ENCODE measurements at regions not wholly inside any gene's neighbourhood (a gene's known extent, or its start where the extent isn't known, plus 50 kb on each side); places are given as distances from the start of the nearest gene placed in this dataset.

DNA sequence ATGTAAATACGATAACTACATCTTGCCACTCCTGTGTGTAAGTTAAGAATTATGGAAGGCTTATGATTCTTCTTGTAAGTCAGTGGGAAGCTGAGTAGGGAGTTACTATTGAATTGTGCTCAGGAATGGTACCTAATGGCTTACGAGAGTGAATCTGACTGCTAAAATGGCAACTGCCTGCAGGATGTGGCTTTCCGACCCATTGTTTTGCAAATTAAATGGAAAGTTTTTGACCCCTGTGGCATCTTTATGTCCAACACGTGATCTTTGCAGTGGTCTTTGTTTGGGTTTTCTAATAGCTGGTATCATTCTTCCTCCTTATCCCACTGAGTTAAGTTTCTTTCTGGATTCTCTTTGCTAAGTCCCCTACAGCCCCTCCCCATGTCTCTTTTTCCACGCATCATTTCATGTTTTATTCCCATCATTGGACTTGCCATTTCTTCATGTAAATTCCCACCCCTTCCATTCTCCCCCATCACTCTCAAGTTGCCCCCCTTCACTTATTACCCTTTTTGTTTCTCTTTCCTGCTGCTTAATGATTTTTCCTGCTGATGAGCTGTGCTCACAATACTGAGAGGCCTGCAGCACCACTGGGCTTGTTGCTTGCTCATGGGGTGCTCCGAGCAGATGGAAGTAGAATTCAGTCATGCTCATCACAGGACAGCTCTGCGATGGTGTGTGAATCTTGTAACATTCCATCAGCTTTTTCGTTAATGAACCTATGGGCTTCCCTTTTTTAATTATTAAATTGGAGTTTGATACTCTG is 428.2 kb upstream of the IL12A start:
- DNase-seq = no peak

DNA sequence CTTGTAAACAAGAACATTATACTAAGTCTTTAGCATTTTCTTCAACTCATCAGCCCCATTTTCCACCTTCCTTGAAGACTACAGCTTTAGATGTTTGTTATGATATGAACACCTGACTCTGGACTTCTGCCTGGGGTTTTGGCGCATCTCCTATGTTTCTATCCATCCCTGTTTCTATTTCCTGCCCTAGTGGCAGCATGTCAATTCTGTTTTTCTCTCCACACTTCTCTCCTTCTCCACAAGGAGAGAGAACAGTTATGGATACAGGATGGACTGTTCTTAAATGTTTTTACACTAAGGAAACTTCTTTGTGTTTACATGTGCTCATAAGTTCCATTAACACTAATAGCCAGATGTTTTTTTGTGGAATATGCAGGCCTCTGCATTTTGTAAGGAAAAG is 423.3 kb upstream of the IL12A start:
- no peak for DNase-seq

DNA sequence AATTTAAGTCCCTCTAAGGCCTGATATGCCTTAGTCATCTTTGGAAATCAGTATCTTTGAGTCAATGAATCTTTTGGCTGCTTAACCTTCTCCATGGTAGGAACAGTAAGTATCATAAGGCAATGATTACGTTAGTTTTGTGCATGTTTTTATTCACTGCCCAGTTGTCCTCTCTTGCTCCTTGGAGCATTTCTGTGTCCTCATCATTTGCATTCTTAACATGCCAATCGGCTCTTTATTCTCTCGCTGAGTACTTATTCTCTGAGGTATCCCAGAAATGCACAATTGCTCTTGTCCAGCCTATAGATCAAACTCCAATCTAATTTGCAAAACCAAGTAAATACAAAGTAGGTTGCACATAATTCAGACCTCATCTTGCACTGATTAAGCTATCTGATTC is 405.0 kb upstream of the IL12A start:
- no peak for DNase-seq

DNA sequence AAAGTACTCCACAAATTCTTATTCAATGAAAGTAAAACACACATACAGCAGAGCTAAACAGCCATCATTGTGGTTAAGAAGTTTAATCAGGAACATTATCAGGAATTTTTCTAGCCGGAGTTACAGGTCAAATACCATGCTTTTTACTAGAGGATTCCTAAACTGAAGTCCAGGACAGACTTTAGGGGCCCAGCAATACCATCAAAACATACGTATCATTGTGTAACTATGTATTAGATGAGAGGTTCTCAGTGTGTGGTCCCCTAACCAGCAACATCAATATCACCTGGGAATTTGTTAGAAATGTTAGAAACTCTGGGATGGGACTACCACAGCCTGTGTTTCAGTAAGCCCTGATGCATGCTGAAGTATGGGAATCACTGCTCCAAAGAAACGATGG is 404.2 kb upstream of the IL12A start:
- DNase-seq = no peak

DNA sequence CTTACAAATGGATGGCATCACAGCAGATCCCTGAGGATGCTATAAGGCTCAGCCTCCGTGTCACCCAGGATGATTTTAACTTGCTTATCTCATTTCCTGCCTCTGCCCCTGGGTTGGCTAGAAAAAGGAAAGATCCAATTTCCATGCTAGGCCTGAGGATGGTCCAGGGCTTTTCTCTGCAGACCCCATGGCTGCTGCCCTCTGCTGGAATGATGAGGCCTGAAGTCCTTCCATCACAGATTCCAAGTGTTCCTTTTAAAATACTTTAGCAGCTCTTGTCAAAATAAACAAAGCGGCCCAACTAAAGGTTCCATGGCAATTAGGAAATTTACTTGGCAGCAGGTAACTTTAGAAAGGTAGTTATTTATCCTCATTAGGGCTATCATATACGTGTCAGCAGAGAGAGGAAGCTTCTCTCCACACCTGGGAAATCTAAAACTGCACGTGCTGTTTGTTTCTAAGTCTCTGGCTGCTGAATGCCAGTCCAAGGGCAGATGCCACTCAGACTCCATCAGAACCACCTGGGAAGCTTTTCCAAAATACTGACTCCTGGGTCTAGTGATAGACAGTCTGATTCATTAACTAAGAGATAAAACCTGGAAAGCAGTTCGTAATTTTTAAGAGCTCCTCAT is 401.9 kb upstream of the IL12A start:
- no peak for DNase-seq

DNA sequence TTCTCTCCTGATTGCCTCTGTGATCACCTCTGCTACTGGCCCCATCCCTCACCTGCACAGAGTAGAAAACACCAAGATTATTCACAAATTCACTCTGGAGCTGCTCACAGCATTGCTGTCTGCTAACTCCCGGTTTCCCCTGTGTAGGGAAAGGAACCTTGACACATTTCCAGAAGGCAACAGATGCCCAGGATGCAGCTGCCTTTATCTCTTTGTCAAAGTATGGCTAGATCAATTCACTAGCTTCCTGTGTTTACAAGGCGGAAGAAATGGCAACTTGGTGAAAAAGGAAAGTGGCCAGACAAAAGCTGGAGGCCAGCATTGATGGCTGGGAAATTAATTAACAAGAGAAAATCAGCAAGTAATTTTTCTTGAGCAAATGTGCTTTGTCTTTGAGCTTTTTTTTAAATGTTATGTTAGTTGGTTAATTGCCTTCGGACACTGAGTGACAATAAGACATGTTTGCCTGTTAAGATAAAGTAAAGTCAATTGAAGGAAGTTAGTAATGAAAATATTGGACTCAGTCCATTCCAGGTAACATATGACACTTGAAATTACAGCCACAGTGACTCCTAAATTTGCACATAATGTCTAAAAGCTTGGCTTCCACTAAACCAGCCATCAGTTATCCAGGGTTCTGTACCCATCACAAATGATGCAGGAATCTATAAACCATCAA is 394.6 kb upstream of the IL12A start:
- no peak for DNase-seq

DNA sequence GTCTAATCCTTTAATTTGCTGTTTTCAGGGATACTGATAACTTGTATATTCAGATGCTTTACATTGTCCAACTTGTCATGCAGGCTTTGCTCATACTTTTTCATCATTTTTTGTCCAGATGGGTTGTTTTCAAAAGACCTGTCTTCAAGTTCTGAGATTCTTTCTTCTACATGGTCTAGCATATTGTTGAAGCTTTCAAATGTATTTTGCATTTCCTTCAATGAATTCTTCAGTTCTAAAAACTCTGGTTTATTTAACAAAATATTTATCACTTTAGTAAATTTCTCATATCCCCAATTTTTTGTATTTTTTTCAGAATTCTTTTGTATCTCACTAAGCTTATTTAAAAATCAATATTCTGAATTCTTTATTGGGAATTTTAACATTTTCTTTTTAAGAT is 388.3 kb upstream of the IL12A start:
- DNase-seq = no peak

DNA sequence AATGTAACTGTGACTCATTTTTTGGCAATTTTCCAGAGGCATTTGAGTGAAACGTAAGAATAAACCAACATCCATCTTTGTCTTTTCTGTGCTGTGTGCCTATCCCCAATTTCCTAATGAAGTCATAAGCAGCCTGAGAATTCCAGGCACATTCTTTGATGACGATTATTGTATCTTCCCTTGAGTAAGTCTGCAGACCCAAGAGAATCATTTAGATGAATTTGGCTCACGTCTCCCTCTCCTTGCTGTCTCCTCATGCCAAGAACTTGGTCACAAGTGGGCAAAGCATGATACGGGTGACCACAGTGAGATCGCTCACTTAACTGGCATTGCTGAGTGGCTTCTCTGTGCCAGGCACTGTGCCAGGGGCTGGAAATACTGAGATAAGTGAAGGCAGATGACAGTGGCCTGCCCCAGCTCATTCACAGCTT is 384.5 kb upstream of the IL12A start:
- no peak for DNase-seq

DNA sequence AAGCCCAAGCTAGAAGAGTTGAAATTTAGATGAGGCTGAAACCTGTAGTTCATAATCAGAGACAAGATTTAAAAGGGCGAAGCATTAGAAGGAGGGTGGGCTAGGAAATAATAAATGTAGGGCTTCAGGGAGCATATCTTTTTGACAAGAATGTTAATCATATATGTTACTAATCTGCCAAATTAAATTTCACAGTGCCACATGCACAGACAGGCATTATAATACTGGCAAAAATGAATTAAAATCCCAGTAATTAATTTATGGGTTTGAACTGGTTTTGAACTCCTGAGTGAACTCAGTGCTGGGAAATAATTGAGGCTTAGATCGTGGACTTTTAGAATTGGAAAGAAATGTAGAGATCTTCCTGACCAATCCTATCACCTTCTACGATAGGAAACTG is 383.5 kb upstream of the IL12A start:
- no peak for DNase-seq

DNA sequence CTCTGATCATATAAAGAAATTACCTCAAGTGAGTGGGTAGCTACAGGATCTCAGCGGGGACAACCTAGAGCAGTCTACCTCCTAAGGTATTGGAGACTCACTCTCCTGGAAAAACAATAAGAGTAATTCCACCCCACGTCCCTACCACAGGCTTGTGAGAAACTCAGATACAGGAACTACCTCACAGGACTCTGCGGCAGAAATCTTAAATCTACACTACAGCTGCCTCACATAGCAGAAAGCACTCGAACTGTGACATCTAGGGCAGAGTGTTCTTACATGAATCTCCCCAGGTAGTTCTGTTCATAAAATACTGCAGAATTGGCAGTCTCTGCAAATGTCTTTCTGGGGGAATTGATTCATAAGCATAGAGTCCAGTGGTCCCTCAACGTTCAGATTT is 382.9 kb upstream of the IL12A start:
- DNase-seq = no peak

DNA sequence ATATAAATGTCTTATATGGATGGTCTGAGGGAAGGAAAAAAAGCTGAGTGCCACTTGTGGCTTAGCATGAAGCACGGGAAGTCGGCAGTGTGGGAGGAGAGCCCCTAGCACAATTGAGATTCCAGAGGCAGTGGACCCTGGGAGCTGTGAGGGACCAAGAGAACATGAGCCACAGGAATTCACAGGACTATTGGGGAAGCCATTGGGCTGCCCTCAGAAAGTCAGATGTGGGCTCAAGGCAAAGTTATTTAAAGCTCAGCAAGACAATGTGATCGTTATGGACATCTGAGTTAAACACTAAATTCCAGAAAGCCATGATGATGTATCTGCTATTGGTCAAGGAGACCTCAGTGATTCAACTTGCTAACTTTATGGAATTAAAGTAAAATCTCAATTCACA is 380.8 kb upstream of the IL12A start:
- DNase-seq = no peak

DNA sequence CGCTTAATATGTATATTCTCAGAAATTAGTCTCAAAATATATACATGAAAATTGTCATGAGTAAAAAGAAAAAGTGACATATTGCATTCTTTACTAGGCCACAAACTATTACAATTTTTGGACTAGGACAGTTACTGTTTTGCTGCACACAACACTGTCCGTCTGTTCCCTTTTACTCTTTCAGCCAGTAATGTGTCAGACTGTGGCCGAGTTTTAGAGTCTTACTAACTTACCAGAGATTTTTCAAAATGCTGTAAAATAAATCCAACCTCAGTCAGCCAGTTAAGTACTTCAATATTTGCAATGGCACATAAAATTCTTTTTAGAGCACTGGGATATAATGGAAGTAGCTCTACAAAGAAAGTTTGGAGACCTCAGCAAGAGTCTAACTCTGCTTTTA is 380.3 kb upstream of the IL12A start:
- DNase-seq = no peak

DNA sequence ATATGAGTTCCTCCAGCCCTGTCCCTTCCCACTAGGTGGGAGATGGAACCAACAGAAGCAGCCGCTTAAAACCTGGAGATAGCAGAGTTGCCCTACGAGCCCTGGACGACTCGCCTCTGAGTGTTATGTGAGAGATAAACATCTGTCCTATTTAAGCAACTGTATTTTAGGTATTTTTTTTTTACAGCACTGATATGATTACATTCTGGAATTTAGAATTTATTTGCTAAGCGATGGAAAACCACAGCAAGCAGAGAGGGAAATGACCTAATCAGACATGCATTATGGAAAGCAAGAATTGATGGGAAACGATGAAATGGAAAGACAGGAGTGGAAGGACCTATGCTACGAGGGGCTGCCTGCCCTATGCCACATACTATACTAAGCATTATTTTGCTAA is 379.0 kb upstream of the IL12A start:
- DNase-seq = no peak

DNA sequence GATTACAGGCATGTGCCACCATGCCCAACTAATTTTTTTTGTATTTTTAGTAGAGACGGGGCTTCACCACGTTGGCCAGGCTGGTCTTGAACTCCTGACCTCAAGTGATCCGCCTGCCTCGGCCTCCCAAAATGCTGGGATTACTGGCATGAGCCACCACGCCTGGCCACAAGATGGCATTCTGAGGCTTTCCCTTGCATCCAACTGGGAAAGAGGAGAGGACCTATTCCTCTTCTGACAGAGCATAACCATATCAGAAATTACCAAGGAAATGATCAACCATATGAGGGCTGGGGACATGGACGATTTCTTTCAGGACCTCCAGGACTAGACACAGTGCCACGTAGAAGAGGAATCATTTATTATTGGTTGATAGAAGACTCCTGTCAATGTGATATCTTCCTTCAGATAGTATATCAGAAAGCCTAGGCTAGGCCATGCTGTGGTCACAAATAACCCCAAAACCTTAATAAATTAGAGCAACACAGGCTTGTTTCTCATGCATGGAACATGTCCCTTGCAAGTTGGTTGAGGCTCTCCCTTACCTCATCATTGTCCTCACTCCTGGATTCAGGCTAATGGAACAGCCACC is 372.3 kb upstream of the IL12A start:
- DNase-seq = no peak

DNA sequence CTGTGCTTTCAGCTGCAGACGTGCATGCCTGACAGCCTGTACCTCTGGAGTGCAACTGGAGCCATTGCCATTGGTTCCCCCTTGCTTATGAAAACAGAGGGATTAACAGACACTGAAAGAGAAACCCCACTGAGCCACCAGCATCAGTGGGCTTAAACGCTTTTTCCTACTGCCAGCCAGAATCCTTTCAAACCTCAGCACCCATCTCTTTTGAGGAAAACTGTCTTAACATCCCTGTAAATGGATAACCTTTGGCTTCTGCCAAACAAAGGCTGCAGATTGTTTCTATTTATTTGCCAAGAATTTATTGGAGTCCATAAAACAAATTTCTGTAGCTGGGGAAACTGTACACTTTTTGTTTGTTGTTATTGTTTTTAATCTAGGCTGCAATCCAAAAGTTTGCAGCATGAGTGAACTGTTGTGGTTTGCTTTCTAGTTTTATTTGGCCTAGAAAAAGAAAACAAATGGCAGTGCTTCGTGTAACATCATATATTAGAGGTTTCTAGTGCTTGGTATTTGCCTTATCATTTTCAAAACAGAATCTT is 369.2 kb upstream of the IL12A start:
- no peak for DNase-seq

DNA sequence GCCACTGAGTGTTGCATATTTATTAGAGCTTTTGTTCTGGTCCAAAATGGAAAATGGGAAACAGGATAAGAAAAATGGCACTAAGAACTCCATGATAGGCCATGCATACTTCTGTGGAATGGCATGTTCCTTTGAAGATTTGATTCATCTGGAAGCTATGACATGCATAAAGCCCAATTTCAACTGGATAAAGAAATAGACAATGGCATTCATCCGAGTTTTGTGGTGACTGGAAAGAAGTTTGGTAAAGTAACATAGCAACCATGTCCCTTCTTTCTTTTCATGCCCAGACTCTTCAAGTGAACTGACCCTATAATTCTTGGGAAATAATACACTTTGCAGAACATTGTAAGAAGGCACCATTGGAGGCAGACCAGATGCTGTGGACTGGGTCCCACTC is 368.4 kb upstream of the IL12A start:
- DNase-seq = no peak

DNA sequence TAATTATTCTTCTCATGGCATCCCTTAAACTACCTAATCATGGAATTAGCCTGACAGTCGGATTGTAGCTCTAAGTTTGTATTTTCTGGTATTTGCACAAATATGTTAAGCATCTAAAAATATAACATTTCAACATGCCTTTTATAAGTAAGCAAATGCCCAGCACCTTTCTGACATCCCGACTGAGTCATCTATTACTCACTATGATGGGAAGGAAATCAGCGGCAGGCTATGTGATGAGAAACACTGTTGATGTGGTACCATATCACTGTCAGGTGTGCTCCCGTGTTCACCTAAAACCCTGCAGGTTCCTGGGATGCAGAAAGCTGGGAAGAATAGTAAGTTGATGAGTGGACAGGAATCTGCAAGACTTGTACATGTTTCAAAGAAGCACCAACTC is 367.8 kb upstream of the IL12A start:
- DNase-seq = no peak

DNA sequence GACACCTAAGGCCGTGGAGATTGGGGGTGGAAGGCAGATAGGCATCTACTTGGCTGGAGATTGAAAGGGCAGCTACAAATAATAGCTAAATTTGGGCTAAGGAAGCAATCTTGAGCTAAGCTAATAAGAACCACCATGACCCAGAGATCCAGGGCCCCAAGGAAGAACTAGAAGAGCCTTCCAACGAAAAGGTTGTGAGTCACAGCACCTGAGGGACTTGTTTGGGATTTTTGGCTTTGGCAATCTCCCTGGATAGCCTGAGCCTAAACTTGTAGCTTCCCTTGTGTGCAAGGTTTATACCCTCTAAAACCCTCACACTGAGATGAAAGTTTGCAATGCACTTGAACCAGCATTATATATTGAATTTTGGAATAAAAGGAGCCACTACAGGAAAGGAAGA is 364.0 kb upstream of the IL12A start:
- no peak for DNase-seq

DNA sequence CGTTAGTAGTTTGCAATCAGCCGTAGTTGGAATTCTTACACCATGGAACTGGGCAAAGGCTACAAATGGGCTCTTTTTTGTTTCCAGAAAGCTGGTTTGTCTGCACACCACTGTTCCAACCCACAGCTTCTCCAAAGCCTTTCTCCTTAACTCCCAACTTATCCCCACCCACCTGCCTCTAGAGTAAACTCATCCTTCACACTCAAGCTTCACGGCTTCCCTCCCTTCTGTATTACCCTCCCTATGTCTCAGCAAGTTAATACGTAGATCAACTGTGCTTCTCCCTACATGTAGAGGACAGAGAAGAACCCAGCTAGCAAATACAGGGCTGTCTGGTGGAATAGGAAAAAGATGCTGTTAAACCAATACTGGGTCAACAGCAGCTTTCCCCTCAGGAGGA is 363.0 kb upstream of the IL12A start:
- no peak for DNase-seq

DNA sequence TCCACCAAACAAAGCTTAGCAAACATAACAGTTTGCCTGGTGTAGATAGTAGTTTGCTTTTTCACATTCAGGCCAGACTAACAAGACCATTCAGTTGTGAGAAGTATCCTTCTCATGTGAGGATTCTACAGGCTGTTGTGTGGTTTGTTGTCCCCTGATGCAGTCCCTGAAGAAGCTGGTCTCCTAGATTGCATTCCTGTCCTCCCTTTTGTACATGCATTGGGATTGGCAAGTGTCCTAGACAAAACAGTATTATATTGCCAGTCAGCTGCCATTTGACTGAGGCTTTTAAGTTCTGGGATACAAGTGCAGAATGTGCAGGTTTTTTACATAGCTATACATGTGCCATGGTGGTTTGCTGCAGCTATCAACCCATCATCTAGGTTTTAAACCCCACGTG is 362.0 kb upstream of the IL12A start:
- DNase-seq = no peak

DNA sequence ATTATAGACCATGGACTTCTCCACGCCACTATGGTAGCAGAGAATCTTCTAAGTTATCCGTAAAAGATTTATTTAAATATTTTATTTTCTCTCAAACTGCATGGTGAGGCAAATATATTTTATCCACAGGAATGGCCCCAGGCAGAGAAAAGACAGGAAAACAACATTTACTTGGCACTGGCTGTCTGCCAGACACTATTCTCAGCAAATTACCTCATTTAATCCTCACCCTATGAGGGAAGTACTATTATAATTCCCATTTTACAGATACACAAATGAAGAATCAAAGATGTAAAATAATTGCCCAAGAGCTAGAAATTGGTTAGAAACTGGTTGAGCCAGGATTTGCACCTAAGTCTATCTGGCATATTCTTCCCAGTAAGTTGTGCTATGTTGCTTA is 361.4 kb upstream of the IL12A start:
- no peak for DNase-seq

DNA sequence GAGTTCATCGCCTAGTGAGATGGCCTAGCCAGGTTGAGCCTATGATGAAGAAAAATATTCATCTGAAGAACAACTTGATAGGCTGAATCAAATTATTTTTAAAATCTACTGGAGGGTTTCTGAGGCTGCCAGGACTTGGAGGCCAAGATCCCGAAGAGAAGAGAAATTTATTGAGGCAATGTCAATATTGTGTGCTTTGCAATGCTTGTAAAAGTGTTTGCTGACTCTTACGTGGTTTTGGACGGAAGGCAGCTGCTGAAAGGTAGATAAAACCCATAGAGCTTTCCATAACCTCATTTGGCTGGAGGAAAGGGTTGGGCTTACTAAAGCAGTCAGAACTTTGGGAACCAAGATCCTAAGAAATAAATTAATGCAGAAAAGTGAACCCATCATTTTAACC is 361.0 kb upstream of the IL12A start:
- no peak for DNase-seq

DNA sequence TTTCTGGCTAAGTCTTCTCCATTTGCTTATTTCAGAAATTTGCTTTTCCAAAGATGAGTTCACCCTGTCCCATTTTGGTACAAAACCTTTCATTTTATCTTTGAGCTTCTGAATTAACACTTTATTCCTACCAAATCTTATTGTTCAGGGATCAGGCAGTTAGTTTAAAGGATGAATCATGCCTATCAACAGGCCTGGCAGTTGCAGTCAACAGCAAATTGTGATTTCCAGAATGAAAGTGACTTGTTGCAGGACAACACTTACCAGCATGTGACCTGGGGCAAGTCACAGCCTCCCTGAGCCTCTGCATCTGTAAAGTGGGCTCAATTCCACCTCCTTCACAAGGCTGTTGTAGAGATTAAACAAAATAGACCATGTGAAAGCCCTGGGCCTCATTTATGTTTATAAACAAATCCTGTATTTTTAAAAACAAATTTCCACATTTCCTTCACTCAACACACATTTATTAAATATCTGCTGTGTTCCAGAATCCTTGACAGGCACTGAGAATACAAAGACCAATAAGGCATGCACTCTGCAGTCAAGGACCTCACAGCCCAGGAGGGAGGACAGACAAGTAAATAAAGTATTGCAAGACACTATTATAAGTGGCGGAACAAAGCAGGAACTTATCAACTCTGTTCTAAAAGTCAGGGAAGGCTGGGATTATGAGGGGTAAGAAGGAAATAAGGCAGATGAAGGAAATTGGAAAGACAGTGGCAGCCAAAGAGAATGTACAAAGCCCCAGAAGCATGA is 359.1 kb upstream of the IL12A start:
- DNase-seq = no peak

All from activated T-cell treated with anti-CD3 and anti-CD28 coated beads, Interleukin-2, amount 50 U/mL, for 48 hours (primary cell).